Glutamatergic neuron (in vitro differentiated cells): ENCODE measurements at regions not wholly inside any gene's neighbourhood (a gene's known extent, or its start where the extent isn't known, plus 50 kb on each side); places are given as distances from the start of the nearest gene placed in this dataset.

ENCODE experiments used
- DNase-seq: peaks from one replicate; pipeline ENCODE4 v3.0.0; 2022
- H3K27ac Mint-ChIP-seq: one replicate; pipeline ENCODE4 v1.8.0; 2020; ENCODE audit warnings: mild to moderate bottlenecking, mixed read lengths, inconsistent platforms; ENCODE audit not compliant: unreplicated experiment
- H3K27me3 Mint-ChIP-seq: one replicate; pipeline ENCODE4 v1.8.0; 2020; ENCODE audit warnings: mild to moderate bottlenecking, moderate library complexity, mixed read lengths, inconsistent platforms; ENCODE audit not compliant: unreplicated experiment
- H3K36me3 Mint-ChIP-seq: one replicate; pipeline ENCODE4 v1.8.0; 2020; ENCODE audit warnings: mild to moderate bottlenecking, mixed read lengths, inconsistent platforms; ENCODE audit not compliant: unreplicated experiment
- H3K4me1 Mint-ChIP-seq: one replicate; pipeline ENCODE4 v1.8.0; 2020; ENCODE audit warnings: mild to moderate bottlenecking, low read depth, mixed read lengths, inconsistent platforms; ENCODE audit not compliant: unreplicated experiment
- H3K4me3 Mint-ChIP-seq: one replicate; pipeline ENCODE4 v1.8.0; 2020; ENCODE audit warnings: mild to moderate bottlenecking, mixed read lengths, inconsistent platforms; ENCODE audit not compliant: unreplicated experiment
- H3K9me3 Mint-ChIP-seq: one replicate; pipeline ENCODE4 v1.8.0; 2020; ENCODE audit warnings: mild to moderate bottlenecking, moderate library complexity, mixed read lengths, inconsistent platforms; ENCODE audit not compliant: unreplicated experiment
- CTCF ChIP-seq: fragments of 200-600 bp; sonication (generic); IDR thresholded peaks from one replicate; pipeline ENCODE4 v1.5.0; 2021; ENCODE audit not compliant: partially characterized antibody, unreplicated experiment

- no peak for TF ChIP-seq CTCF
- H3K9me3 Mint-ChIP-seq, result peaks cover 18% of the 10 kb centered on the region
- DNase-seq, result no peak
- H3K27me3 Mint-ChIP-seq, result peaks cover 15% of the 10 kb centered on the region
- peaks cover 9% of the 10 kb centered on the region for H3K4me1 Mint-ChIP-seq
- H3K27ac Mint-ChIP-seq, result no peak overlapping the region
- peaks cover 24% of the 10 kb centered on the region for H3K36me3 Mint-ChIP-seq
- H3K4me3 Mint-ChIP-seq, result no peak overlapping the region
Measured at GRCh38 chr6:170181338-170181690, 109.6 kb downstream of the DLL1 start.

- peaks cover 24% of the 10 kb centered on the region for H3K36me3 Mint-ChIP-seq
- peaks cover 18% of the 10 kb centered on the region for H3K9me3 Mint-ChIP-seq
- no peak for DNase-seq
Measured at GRCh38 chr6:170180671-170181337, 110.1 kb downstream of the DLL1 start.

GRCh38 chr6:170179616-170180324, 111.1 kb downstream of the DLL1 start:
- H3K9me3 Mint-ChIP-seq, result peaks cover 18% of the 10 kb centered on the region
- no peak for DNase-seq
- no peak for TF ChIP-seq CTCF
- H3K4me1 Mint-ChIP-seq, result peaks cover 9% of the 10 kb centered on the region
- H3K27ac Mint-ChIP-seq, result no peak overlapping the region
- peaks cover 24% of the 10 kb centered on the region for H3K36me3 Mint-ChIP-seq
- no peak overlapping the region for H3K4me3 Mint-ChIP-seq
- peaks cover 19% of the 10 kb centered on the region for H3K27me3 Mint-ChIP-seq

More at GRCh38 chr6:170180671-170181337, 110.1 kb downstream of the DLL1 start:
- H3K4me3 Mint-ChIP-seq, result no peak overlapping the region
- peaks cover 18% of the 10 kb centered on the region for H3K27me3 Mint-ChIP-seq
- no peak for TF ChIP-seq CTCF
- no peak overlapping the region for H3K27ac Mint-ChIP-seq
- H3K4me1 Mint-ChIP-seq, result peaks cover 9% of the 10 kb centered on the region

- peak overlapping the region; percentile 9 for H3K4me3 Mint-ChIP-seq
- no peak for TF ChIP-seq CTCF
- H3K27ac Mint-ChIP-seq, result no peak overlapping the region
- peaks cover 18% of the 10 kb centered on the region for H3K9me3 Mint-ChIP-seq
- H3K4me1 Mint-ChIP-seq, result peaks cover 8% of the 10 kb centered on the region
- no peak for DNase-seq
- H3K27me3 Mint-ChIP-seq, result peaks cover 22% of the 10 kb centered on the region
- H3K36me3 Mint-ChIP-seq, result peaks cover 23% of the 10 kb centered on the region
Measured at GRCh38 chr6:170178561-170179477, 112.1 kb downstream of the DLL1 start.
